ENCODE measurements at regions not wholly inside any gene's neighbourhood (a gene's known extent, or its start where the extent isn't known, plus 50 kb on each side); places are given as distances from the start of the nearest gene placed in this dataset.

DNA sequence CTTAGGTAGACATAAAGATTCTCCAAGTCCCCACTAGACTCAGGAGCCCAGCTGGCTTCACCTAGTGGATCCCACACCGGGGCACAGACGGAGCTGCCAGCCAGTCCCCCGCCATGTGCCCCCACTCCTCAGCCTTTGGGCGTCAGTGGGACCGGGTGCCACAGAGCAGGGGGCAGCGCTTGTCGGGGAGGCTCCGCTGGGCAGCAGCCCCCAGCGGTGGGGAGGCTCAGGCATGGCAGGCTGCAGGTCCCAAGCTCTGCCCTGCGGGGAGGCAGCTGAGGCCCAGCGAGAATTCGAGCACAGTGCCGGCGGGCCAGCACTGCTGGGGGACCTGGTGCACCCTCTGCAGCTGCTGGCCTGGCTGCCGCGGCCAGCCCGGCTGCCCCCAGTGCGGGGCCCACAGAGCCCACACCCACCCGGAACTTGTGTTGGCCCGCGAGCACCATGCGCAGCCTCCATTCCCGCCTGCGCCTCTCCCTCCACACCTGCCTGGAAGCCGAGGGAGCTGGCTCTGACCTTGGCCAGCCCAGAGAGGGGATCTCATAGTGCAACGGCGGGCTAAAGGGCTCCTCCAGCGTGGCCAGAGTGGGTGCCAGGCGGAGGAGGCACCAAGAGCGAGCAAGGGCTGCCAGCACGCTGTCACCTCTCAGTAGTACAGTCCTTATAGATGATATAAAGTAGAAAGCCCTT lies 390.7 kb downstream of the PLK2 start:
- Mint-ChIP-seq H3K4me3 (no peak overlapping the region), H3K9me3 (peaks cover 5% of the 10 kb centered on the region), H3K27me3 (ENCODE audit: low read depth) (no peaks in the 10 kb centered on the region), H3K27ac (ENCODE audit: unreplicated experiment) (no peak overlapping the region), H3K36me3 (ENCODE audit: low read depth) (no peaks in the 10 kb centered on the region), H3K4me1 (peaks cover 33% of the 10 kb centered on the region)
- no peak for DNase-seq (ENCODE audit: low read depth, low spot score)
- no peak for TF ChIP-seq CTCF (conservative IDR thresholded peaks at IDR 0.05)

- DNase-seq (ENCODE audit: low read depth, low spot score) = no peak
- TF ChIP-seq CTCF (conservative IDR thresholded peaks at IDR 0.05) = no peak
- Mint-ChIP-seq H3K36me3 (ENCODE audit: low read depth) (no peaks in the 10 kb centered on the region), H3K9me3 (peaks cover 5% of the 10 kb centered on the region), H3K27me3 (ENCODE audit: low read depth) (no peaks in the 10 kb centered on the region), H3K4me3 (no peak overlapping the region), H3K27ac (ENCODE audit: unreplicated experiment) (no peak overlapping the region), H3K4me1 (peaks cover 9% of the 10 kb centered on the region)
Measured at GRCh38 chr5:58066557-58066956, 393.3 kb downstream of the PLK2 start.

DNA sequence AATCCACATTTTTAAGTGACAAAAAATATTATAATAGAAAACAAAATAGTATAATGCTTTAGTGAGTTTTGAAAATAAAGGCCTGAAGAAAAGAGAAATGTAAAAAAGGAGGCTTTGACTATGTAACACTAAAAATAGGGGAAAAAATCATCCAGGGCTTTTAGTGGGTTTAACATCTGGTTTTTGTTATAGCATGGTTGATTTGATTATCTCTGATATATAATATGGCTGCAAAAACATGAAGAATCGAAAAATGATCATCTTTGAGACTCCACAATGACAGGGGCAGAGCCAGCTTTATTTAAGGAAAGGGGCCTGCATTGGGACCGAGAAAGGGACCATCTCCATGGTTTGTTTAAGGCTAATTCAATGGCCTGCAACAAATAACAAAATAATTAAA lies 393.8 kb downstream of the PLK2 start:
- no peak for TF ChIP-seq CTCF (conservative IDR thresholded peaks at IDR 0.05)
- Mint-ChIP-seq H3K4me1 (peaks cover 4% of the 10 kb centered on the region), H3K27ac (ENCODE audit: unreplicated experiment) (no peak overlapping the region), H3K4me3 (no peak overlapping the region), H3K27me3 (ENCODE audit: low read depth) (no peaks in the 10 kb centered on the region), H3K36me3 (ENCODE audit: low read depth) (no peaks in the 10 kb centered on the region), H3K9me3 (peaks cover 5% of the 10 kb centered on the region)
- DNase-seq (ENCODE audit: low read depth, low spot score) = no peak

DNA sequence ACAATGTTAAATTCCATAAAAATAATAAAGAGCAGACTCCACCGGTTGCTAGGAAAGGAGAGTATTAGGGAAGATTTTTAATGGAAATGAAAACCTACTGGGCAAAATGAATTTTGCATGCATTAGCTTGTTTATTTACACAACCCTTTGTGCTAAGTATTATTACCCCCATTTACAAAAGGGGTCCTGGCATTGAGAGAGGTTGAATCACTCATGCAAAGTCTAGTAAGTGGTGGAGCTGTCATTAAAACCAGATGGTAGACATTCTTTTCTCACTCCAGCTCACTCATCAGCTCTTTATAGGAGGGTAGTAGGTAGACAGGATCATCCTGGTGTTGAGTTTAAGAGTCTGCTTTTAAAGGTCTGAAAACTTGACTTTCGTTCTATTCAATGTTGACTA lies 395.1 kb downstream of the PLK2 start:
- H3K36me3 Mint-ChIP-seq (ENCODE audit: low read depth) = no peaks in the 10 kb centered on the region
- H3K4me3 Mint-ChIP-seq = no peak overlapping the region
- DNase-seq (ENCODE audit: low read depth, low spot score) = no peak
- H3K27me3 Mint-ChIP-seq (ENCODE audit: low read depth) = no peaks in the 10 kb centered on the region
- peaks cover 5% of the 10 kb centered on the region for H3K9me3 Mint-ChIP-seq
- H3K27ac Mint-ChIP-seq (ENCODE audit: unreplicated experiment) = no peak overlapping the region
- no peak for TF ChIP-seq CTCF (conservative IDR thresholded peaks at IDR 0.05)
- no peaks in the 10 kb centered on the region for H3K4me1 Mint-ChIP-seq

- Mint-ChIP-seq H3K4me3 (no peak overlapping the region), H3K4me1 (no peaks in the 10 kb centered on the region), H3K27ac (ENCODE audit: unreplicated experiment) (no peak overlapping the region), H3K9me3 (peaks cover 4% of the 10 kb centered on the region), H3K27me3 (ENCODE audit: low read depth) (no peaks in the 10 kb centered on the region), H3K36me3 (ENCODE audit: low read depth) (peaks cover 3% of the 10 kb centered on the region)
- DNase-seq (ENCODE audit: low read depth, low spot score) = no peak
- no peak for TF ChIP-seq CTCF (conservative IDR thresholded peaks at IDR 0.05)
Measured at GRCh38 chr5:58060996-58061395, 398.9 kb downstream of the PLK2 start.
